GM23338 (cell line): ENCODE measurements at regions not wholly inside any gene's neighbourhood (a gene's known extent, or its start where the extent isn't known, plus 50 kb on each side); places are given as distances from the start of the nearest gene placed in this dataset.

Experiments
- CREB1 ChIP-seq: fragments of 250-450 bp; sonication (Bioruptor Pico); IDR thresholded peaks from 2 replicates; pipeline ENCODE4 v1.5.0; 2020; ENCODE audit warnings: low read depth, mild to moderate bottlenecking, moderate library complexity
- CTCF ChIP-seq, 2 experiments: fragments of 200-600 bp in 1 of 2; sonication (generic) in 1 of 2; conservative IDR thresholded peaks; 2 replicates each; pipeline versions ENCODE4 v1.5.1 to v1.6.1; 2016 to 2017; ENCODE audit warnings: antibody characterized with exemption in 2 of 2, low read depth in 2 of 2, mild to moderate bottlenecking in 2 of 2, moderate library complexity in 1 of 2
- EZH2 ChIP-seq: fragments of 200-600 bp; sonication (generic); IDR thresholded peaks from one replicate; pipeline ENCODE4 v1.8.0; 2017; ENCODE audit warnings: antibody characterized with exemption, mild to moderate bottlenecking, low read depth; ENCODE audit not compliant: unreplicated experiment
- JUNB ChIP-seq: IDR thresholded peaks from one replicate; pipeline ENCODE4 v1.6.1; 2016; ENCODE audit warnings: antibody characterized with exemption; ENCODE audit not compliant: unreplicated experiment
- ZNF331 ChIP-seq: fragments of 250-450 bp; sonication (Bioruptor Pico); IDR thresholded peaks from 2 replicates; pipeline ENCODE4 v1.5.0; 2020; ENCODE audit warnings: low read depth, mild to moderate bottlenecking, moderate library complexity
- TF ChIP-seq, protein P1 (sequence below): IDR thresholded peaks from one replicate; pipeline ENCODE4 v1.6.1; 2018; ENCODE audit warnings: antibody characterized with exemption; ENCODE audit not compliant: unreplicated experiment

- no peak for TF ChIP-seq CTCF (conservative IDR thresholded peaks at IDR 0.05; ENCODE audit: low read depth in 2 of 2)
- TF ChIP-seq CREB1 (CRISPR knock-in tag): no peak
- TF ChIP-seq, protein P1, sequence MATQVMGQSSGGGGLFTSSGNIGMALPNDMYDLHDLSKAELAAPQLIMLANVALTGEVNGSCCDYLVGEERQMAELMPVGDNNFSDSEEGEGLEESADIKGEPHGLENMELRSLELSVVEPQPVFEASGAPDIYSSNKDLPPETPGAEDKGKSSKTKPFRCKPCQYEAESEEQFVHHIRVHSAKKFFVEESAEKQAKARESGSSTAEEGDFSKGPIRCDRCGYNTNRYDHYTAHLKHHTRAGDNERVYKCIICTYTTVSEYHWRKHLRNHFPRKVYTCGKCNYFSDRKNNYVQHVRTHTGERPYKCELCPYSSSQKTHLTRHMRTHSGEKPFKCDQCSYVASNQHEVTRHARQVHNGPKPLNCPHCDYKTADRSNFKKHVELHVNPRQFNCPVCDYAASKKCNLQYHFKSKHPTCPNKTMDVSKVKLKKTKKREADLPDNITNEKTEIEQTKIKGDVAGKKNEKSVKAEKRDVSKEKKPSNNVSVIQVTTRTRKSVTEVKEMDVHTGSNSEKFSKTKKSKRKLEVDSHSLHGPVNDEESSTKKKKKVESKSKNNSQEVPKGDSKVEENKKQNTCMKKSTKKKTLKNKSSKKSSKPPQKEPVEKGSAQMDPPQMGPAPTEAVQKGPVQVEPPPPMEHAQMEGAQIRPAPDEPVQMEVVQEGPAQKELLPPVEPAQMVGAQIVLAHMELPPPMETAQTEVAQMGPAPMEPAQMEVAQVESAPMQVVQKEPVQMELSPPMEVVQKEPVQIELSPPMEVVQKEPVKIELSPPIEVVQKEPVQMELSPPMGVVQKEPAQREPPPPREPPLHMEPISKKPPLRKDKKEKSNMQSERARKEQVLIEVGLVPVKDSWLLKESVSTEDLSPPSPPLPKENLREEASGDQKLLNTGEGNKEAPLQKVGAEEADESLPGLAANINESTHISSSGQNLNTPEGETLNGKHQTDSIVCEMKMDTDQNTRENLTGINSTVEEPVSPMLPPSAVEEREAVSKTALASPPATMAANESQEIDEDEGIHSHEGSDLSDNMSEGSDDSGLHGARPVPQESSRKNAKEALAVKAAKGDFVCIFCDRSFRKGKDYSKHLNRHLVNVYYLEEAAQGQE: no peak
- TF ChIP-seq JUNB: no peak
- TF ChIP-seq EZH2: no peak
- TF ChIP-seq ZNF331 (CRISPR knock-in tag): no peak
Measured at GRCh38 chr11:134524201-134524600, 112.2 kb upstream of the B3GAT1 start.
